Right lobe of liver (tissue), 4 donors: ENCODE measurements at regions not wholly inside any gene's neighbourhood (a gene's known extent, or its start where the extent isn't known, plus 50 kb on each side); places are given as distances from the start of the nearest gene placed in this dataset.

ENCODE experiments used
- CTCF ChIP-seq, 4 donors: fragments of 200-600 bp in 3 of 4; fragments of 450-650 bp in 1 of 4; IDR thresholded peaks; one replicate each; pipeline versions ENCODE4 v1.5.1 to v1.8.0; 2016 to 2022; ENCODE audit warnings: antibody characterized with exemption in 4 of 4, mild to moderate bottlenecking in 2 of 4
- POLR2A ChIP-seq: fragments of 450-650 bp; IDR thresholded peaks from one replicate; pipeline ENCODE4 v1.6.1; 2017; ENCODE audit warnings: antibody characterized with exemption, mild to moderate bottlenecking
- donor health status: DM: no; HTN: no; CAD: no.
- donor health status: DM: no; HTN: no; CAD: no.
- donor health status: DM: no; HTN: yes; CAD: no.

DNA sequence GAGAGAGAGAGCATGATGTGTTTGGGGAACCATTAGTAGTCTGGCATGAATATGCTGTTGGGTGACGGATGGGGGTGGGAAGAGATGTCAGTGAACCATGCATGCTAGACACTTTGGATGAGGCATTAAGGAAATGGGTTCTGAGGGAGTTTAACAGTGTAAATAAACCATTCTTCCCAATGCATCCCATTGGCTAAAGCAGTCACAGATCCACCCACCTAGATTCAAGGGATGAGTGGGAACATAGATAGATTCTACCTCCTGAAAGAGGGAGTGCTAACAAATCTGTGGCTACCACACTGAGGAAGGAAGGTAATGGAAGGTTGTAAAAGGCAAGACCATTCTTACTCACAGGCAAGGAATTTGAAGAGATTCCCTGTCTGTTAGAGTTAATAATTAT lies 129.8 kb upstream of the CACNA1E start:
- no peak for TF ChIP-seq CTCF (IDR thresholded peaks at IDR 0.05)
- no peak for TF ChIP-seq POLR2A
